Calu3 (cell line): ENCODE measurements at regions not wholly inside any gene's neighbourhood (a gene's known extent, or its start where the extent isn't known, plus 50 kb on each side); places are given as distances from the start of the nearest gene placed in this dataset.

Experiments used
- BruUV-seq: library from RNA; stranded (reverse); fragments of 400-500 nt; replicated peaks from 2 replicates; lab custom pipeline; 2021; lab: Mats Ljungman, UMichigan
- CTCF ChIA-PET: fragments of 300-600 bp; sonication (Branson Sonifier 250); formaldehyde crosslinking; loops from one replicate; lab custom pipeline; 2022; ENCODE audit warnings: antibody characterized with exemption; lab: Charles Lee
- DNase-seq: peaks from one replicate; pipeline ENCODE4 v3.0.0; 2022
- H3K27ac Mint-ChIP-seq: one replicate; pipeline ENCODE4 v1.8.0; 2022; ENCODE audit warnings: mixed read lengths; ENCODE audit not compliant: unreplicated experiment
- H3K27me3 Mint-ChIP-seq: one replicate; pipeline ENCODE4 v1.8.0; 2022; ENCODE audit warnings: mixed read lengths; ENCODE audit not compliant: unreplicated experiment
- H3K36me3 Mint-ChIP-seq: one replicate; pipeline ENCODE4 v1.8.0; 2022; ENCODE audit warnings: mild to moderate bottlenecking, moderate library complexity, mixed read lengths; ENCODE audit not compliant: insufficient read depth, unreplicated experiment
- H3K4me1 Mint-ChIP-seq: one replicate; pipeline ENCODE4 v1.8.0; 2022; ENCODE audit warnings: mild to moderate bottlenecking, low read depth, mixed read lengths; ENCODE audit not compliant: unreplicated experiment
- H3K4me3 Mint-ChIP-seq: one replicate; pipeline ENCODE4 v1.8.0; 2022; ENCODE audit warnings: mild to moderate bottlenecking, low read depth, moderate library complexity, mixed read lengths; ENCODE audit not compliant: unreplicated experiment
- H3K9me3 Mint-ChIP-seq: one replicate; pipeline ENCODE4 v1.8.0; 2022; ENCODE audit warnings: low read depth, mixed read lengths; ENCODE audit not compliant: unreplicated experiment
- CTCF ChIP-seq: fragments of 200-600 bp; IDR thresholded peaks from one replicate; pipeline ENCODE4 v1.8.0; 2022; ENCODE audit warnings: antibody characterized with exemption; ENCODE audit not compliant: unreplicated experiment
- intact Hi-C: fragments of 100-400 bp; cut with micrococcal nuclease; formaldehyde crosslinking; loops from one replicate; pipeline ENCODE4 v1.10.0; 2022; ENCODE audit not compliant: unreplicated experiment

- no peaks in the 10 kb centered on the region for H3K27me3 Mint-ChIP-seq
- CTCF ChIA-PET, result no interaction called here
- DNase-seq, result no peak
- no peaks in the 10 kb centered on the region for H3K36me3 Mint-ChIP-seq
- H3K27ac Mint-ChIP-seq, result no peak overlapping the region
- no peak for TF ChIP-seq CTCF
- no peak overlapping the region for H3K4me3 Mint-ChIP-seq
- H3K4me1 Mint-ChIP-seq, result no peaks in the 10 kb centered on the region
- intact Hi-C loops, result no loop called here
- no peaks in the 10 kb centered on the region for H3K9me3 Mint-ChIP-seq
- BruUV-seq, result no TSS peak
Measured at GRCh38 chr4:24213961-24214360, 324.1 kb upstream of the PPARGC1A start.

GRCh38 chr4:24212642-24213041 lies 322.8 kb upstream of the PPARGC1A start:
- H3K4me1 Mint-ChIP-seq, result no peaks in the 10 kb centered on the region
- CTCF ChIA-PET, result no interaction called here
- no peak for TF ChIP-seq CTCF
- H3K27ac Mint-ChIP-seq, result no peak overlapping the region
- no peaks in the 10 kb centered on the region for H3K36me3 Mint-ChIP-seq
- H3K9me3 Mint-ChIP-seq, result no peaks in the 10 kb centered on the region
- BruUV-seq, result no TSS peak
- intact Hi-C loops, result no loop called here
- H3K4me3 Mint-ChIP-seq, result no peak overlapping the region
- no peaks in the 10 kb centered on the region for H3K27me3 Mint-ChIP-seq
- no peak for DNase-seq

- Mint-ChIP-seq H3K27me3 (no peaks in the 10 kb centered on the region), H3K27ac (no peak overlapping the region), H3K9me3 (no peaks in the 10 kb centered on the region), H3K4me3 (no peak overlapping the region), H3K36me3 (no peaks in the 10 kb centered on the region), H3K4me1 (no peaks in the 10 kb centered on the region)
- TF ChIP-seq CTCF, result no peak
- BruUV-seq, result no TSS peak
- DNase-seq, result no peak
- intact Hi-C loops, result no loop called here
- CTCF ChIA-PET, result interaction anchor here (0.9 kb wide), 1 partner anchor 10 kb away, joined by 3 read pairs; no protein-coding TSS in a partner anchor
Measured at GRCh38 chr4:24211856-24212255, 322.0 kb upstream of the PPARGC1A start.

GRCh38 chr4:24210332-24210902 lies 320.6 kb upstream of the PPARGC1A start:
- no peak for DNase-seq
- Mint-ChIP-seq H3K36me3 (no peaks in the 10 kb centered on the region), H3K4me1 (no peaks in the 10 kb centered on the region), H3K27ac (no peak overlapping the region), H3K4me3 (no peak overlapping the region), H3K27me3 (no peaks in the 10 kb centered on the region), H3K9me3 (no peaks in the 10 kb centered on the region)
- intact Hi-C loops, result no loop called here
- CTCF ChIA-PET, result no interaction called here
- TF ChIP-seq CTCF, result no peak
- BruUV-seq, result no TSS peak
